Mesenchymal stem cell (in vitro differentiated cells and primary cell): ENCODE measurements at regions not wholly inside any gene's neighbourhood (a gene's known extent, or its start where the extent isn't known, plus 50 kb on each side); places are given as distances from the start of the nearest gene placed in this dataset.

ENCODE experiments used
- DNase-seq: peaks from one replicate; pipeline ENCODE4 v3.0.0-alpha.2; 2013
- H2AFZ ChIP-seq: one replicate; pipeline ENCODE4 v1.6.1; 2013; ENCODE audit warnings: low read depth, mild to moderate bottlenecking, control low read depth, inconsistent platforms, low read length, moderate library complexity
- H2AK5ac ChIP-seq: 2 replicates; pipeline ENCODE4 v1.6.1; 2013; ENCODE audit warnings: low read length, moderate library complexity, mild to moderate bottlenecking, inconsistent platforms; ENCODE audit not compliant: severe bottlenecking
- H2BK120ac ChIP-seq: one replicate; pipeline ENCODE4 v1.6.1; 2013; ENCODE audit warnings: low read depth, mild to moderate bottlenecking, inconsistent platforms, low read length, moderate library complexity
- H2BK12ac ChIP-seq, 2 experiments: one replicate each; pipeline ENCODE4 v1.6.1; 2013; ENCODE audit warnings: inconsistent platforms in 2 of 2, low read length in 2 of 2, mild to moderate bottlenecking in 2 of 2, moderate library complexity in 2 of 2, control low read depth in 1 of 2
- H2BK15ac ChIP-seq: one replicate; pipeline ENCODE4 v1.6.1; 2013; ENCODE audit warnings: mild to moderate bottlenecking, low read depth, inconsistent platforms; ENCODE audit not compliant: poor library complexity, severe bottlenecking
- H2BK5ac ChIP-seq: 2 replicates; pipeline ENCODE4 v1.6.1; 2013; ENCODE audit warnings: low read depth, mild to moderate bottlenecking, low read length, control low read depth, inconsistent platforms; ENCODE audit not compliant: poor library complexity, severe bottlenecking
- H3K14ac ChIP-seq, 2 experiments: one replicate each; pipeline ENCODE4 v1.6.1; 2013; ENCODE audit warnings: inconsistent platforms in 2 of 2, low read length in 2 of 2, control low read depth in 1 of 2, mild to moderate bottlenecking in 1 of 2, moderate library complexity in 1 of 2
- H3K18ac ChIP-seq, 2 experiments: one replicate each; pipeline ENCODE4 v1.6.1; 2013; ENCODE audit warnings: inconsistent platforms in 2 of 2, low read length in 2 of 2, control low read depth in 1 of 2, low read depth in 1 of 2, mild to moderate bottlenecking in 1 of 2
- H3K23ac ChIP-seq, 2 experiments: one replicate each; pipeline ENCODE4 v1.6.1; 2013; ENCODE audit warnings: inconsistent platforms in 2 of 2, low read length in 2 of 2, mild to moderate bottlenecking in 2 of 2, moderate library complexity in 2 of 2, control low read depth in 1 of 2
- H3K27ac ChIP-seq: 2 replicates; pipeline ENCODE4 v1.5.1; 2013; ENCODE audit warnings: mild to moderate bottlenecking, moderate library complexity, low read length, control low read depth, inconsistent platforms; ENCODE audit not compliant: poor library complexity, severe bottlenecking
- H3K27me3 ChIP-seq, 2 experiments: 2 replicates each; pipeline versions ENCODE4 v1.6.1 to v1.7.0; 2013; ENCODE audit warnings: low read length in 2 of 2, mild to moderate bottlenecking in 2 of 2, moderate library complexity in 2 of 2, control low read depth in 1 of 2, inconsistent platforms in 1 of 2; ENCODE audit not compliant: control insufficient read depth in 1 of 2, insufficient read depth in 1 of 2
- H3K36me3 ChIP-seq, 2 experiments: 2 replicates each; pipeline versions ENCODE4 v1.6.1 to v1.7.0; 2013; ENCODE audit warnings: low read length in 2 of 2, control low read depth in 1 of 2, inconsistent platforms in 1 of 2, low read depth in 1 of 2, mild to moderate bottlenecking in 1 of 2; ENCODE audit not compliant: insufficient read depth in 2 of 2, control insufficient read depth in 1 of 2
- H3K4ac ChIP-seq, 2 experiments: one replicate each; pipeline ENCODE4 v1.6.1; 2013; ENCODE audit warnings: inconsistent platforms in 2 of 2, low read length in 2 of 2, mild to moderate bottlenecking in 2 of 2, moderate library complexity in 2 of 2, control low read depth in 1 of 2, low read depth in 1 of 2
- H3K4me1 ChIP-seq: 2 replicates; pipeline ENCODE4 v1.6.1; 2013; ENCODE audit warnings: low read depth, low read length, control low read depth; ENCODE audit not compliant: control insufficient read depth, insufficient read depth
- H3K4me2 ChIP-seq: 2 replicates; pipeline ENCODE4 v1.6.1; 2013; ENCODE audit warnings: low read length, mild to moderate bottlenecking, inconsistent platforms; ENCODE audit not compliant: poor library complexity, severe bottlenecking
- H3K4me3 ChIP-seq, 2 experiments: 2 replicates each; pipeline versions ENCODE4 v1.5.1 to v1.7.0; 2013; ENCODE audit warnings: low read length in 2 of 2, mild to moderate bottlenecking in 2 of 2, control low read depth in 1 of 2, low read depth in 1 of 2; ENCODE audit not compliant: insufficient read depth in 1 of 2
- H3K79me1 ChIP-seq: replicated peaks from 2 replicates; pipeline ENCODE4 v1.6.1; 2013; ENCODE audit warnings: mild to moderate bottlenecking, control low read depth, low read length, inconsistent platforms; ENCODE audit not compliant: poor library complexity, severe bottlenecking
- H3K9ac ChIP-seq: 2 replicates; pipeline ENCODE4 v1.7.0; 2013; ENCODE audit warnings: mild to moderate bottlenecking, low read length, moderate library complexity
- H3K9me3 ChIP-seq: 2 replicates; pipeline ENCODE4 v1.7.0; 2013; ENCODE audit warnings: mild to moderate bottlenecking, low read length; ENCODE audit not compliant: control insufficient read depth
- H4K8ac ChIP-seq: one replicate; pipeline ENCODE4 v1.6.1; 2013; ENCODE audit warnings: inconsistent platforms, mild to moderate bottlenecking, low read length, moderate library complexity
- H4K91ac ChIP-seq: one replicate; pipeline ENCODE4 v1.6.1; 2013; ENCODE audit warnings: mild to moderate bottlenecking, low read length, inconsistent platforms
- WGBS: methylation state at CpG from one replicate; pipeline ENCODE4 v1.1.7; 2013; ENCODE audit warnings: mixed read lengths; 5-methylcytosine and 5-hydroxymethylcytosine counted together

DNA sequence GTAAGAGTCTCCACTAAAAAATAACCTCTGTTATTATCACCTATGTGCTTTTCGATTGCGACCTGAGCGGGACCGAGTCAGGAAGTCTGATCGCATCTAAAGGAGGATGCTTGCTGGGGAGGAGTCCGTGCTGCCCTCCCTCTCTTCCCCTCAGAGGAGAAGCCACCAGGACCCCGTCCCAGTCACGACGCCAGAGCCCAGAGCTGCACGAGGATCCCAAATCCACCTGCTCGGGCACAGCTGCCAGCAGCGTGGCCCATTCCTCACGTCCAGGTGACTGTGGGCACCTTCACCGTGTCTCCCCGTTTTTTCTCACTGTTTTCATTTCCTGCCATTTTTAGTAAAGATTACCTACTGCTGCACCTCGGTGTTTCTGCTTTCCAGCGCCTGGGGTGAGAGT is 390.3 kb downstream of the BRD1 start:
- Histone ChIP-seq H3K23ac (no peak overlapping the region), H3K27me3 (no peaks in the 10 kb centered on the region), H3K18ac (no peak overlapping the region), H2BK5ac (no peak overlapping the region), H4K8ac (no peak overlapping the region), H3K4me1 (no peaks in the 10 kb centered on the region), H2AK5ac (no peak overlapping the region), H3K36me3 (no peaks in the 10 kb centered on the region), H3K4me3 (no peak overlapping the region), H3K79me1 (no peaks in the 10 kb centered on the region), H3K14ac (no peak overlapping the region), H2BK15ac (no peak overlapping the region), H3K9me3 (peaks cover 10% of the 10 kb centered on the region), H3K4me2 (no peak overlapping the region), H2BK12ac (no peak overlapping the region), H2BK120ac (no peak overlapping the region), H3K4ac (no peak overlapping the region), H2AFZ (no peak overlapping the region), H3K9ac (no peak overlapping the region), H4K91ac (no peak overlapping the region), H3K27ac (no peak overlapping the region)
- no peak for DNase-seq
- WGBS: 80% methylated on average over 17 of the region's 17 CpGs

- H3K18ac ChIP-seq: no peak overlapping the region
- no peaks in the 10 kb centered on the region for H3K27me3 ChIP-seq
- no peaks in the 10 kb centered on the region for H3K79me1 ChIP-seq
- no peak overlapping the region for H3K4me3 ChIP-seq
- no peaks in the 10 kb centered on the region for H3K36me3 ChIP-seq
- WGBS: 76% methylated on average over 9 of the region's 11 CpGs
- peaks cover 9% of the 10 kb centered on the region for H3K9me3 ChIP-seq
- H3K4me1 ChIP-seq: no peaks in the 10 kb centered on the region
- H3K14ac ChIP-seq: no peak overlapping the region
- no peak overlapping the region for H2AFZ ChIP-seq
- no peak overlapping the region for H3K4ac ChIP-seq
- H4K8ac ChIP-seq: no peak overlapping the region
- H3K23ac ChIP-seq: no peak overlapping the region
- H2BK15ac ChIP-seq: no peak overlapping the region
- no peak overlapping the region for H3K9ac ChIP-seq
- H3K27ac ChIP-seq: no peak overlapping the region
- no peak overlapping the region for H2BK5ac ChIP-seq
- H3K4me2 ChIP-seq: no peak overlapping the region
- H2BK120ac ChIP-seq: no peak overlapping the region
- no peak overlapping the region for H2BK12ac ChIP-seq
- DNase-seq: no peak
- H4K91ac ChIP-seq: no peak overlapping the region
- H2AK5ac ChIP-seq: no peak overlapping the region
Measured at GRCh38 chr22:49436056-49436455, 391.6 kb downstream of the BRD1 start.

DNA sequence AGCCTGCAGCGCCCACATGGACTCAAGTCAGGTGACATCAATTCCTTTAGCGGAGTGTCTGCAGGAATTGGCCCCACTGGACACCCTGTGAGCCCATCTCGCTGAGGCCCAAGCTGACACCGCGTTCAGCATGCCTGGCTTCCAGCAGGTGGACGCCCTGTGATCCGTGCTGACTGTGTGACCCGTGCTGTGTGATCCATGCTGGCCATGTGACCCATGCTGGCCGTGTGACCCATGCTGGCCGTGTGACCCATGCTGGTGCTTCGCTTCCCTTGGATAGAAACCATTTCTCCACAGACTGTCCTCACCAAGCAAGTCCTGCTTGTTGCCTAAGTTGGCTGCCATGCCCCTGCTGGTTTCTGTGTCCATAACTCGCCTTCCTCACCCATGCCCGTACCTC is 392.1 kb downstream of the BRD1 start:
- Histone ChIP-seq H2BK12ac (no peak overlapping the region), H3K4me2 (no peak overlapping the region), H3K4me1 (no peaks in the 10 kb centered on the region), H3K27ac (no peak overlapping the region), H2AFZ (no peak overlapping the region), H2AK5ac (no peak overlapping the region), H2BK15ac (no peak overlapping the region), H4K8ac (no peak overlapping the region), H3K27me3 (no peaks in the 10 kb centered on the region), H3K4ac (no peak overlapping the region), H3K9me3 (peaks cover 5% of the 10 kb centered on the region), H3K14ac (no peak overlapping the region), H3K4me3 (no peak overlapping the region), H3K36me3 (no peaks in the 10 kb centered on the region), H2BK5ac (no peak overlapping the region), H3K23ac (no peak overlapping the region), H3K18ac (no peak overlapping the region), H3K79me1 (no peaks in the 10 kb centered on the region), H3K9ac (no peak overlapping the region), H4K91ac (no peak overlapping the region), H2BK120ac (no peak overlapping the region)
- 71% methylated on average over 13 of the region's 13 CpGs for WGBS
- DNase-seq: no peak

- Histone ChIP-seq H2BK5ac (no peak overlapping the region), H3K36me3 (no peaks in the 10 kb centered on the region), H3K18ac (no peak overlapping the region), H3K9ac (no peak overlapping the region), H2BK12ac (no peak overlapping the region), H3K27me3 (no peaks in the 10 kb centered on the region), H3K23ac (no peak overlapping the region), H2BK120ac (no peak overlapping the region), H3K4ac (no peak overlapping the region), H3K4me2 (no peak overlapping the region), H3K27ac (no peak overlapping the region), H3K9me3 (peaks cover 5% of the 10 kb centered on the region), H2AK5ac (no peak overlapping the region), H3K4me1 (no peaks in the 10 kb centered on the region), H4K91ac (peak overlapping the region; percentile 39), H3K79me1 (no peaks in the 10 kb centered on the region), H3K4me3 (no peak overlapping the region), H3K14ac (no peak overlapping the region), H4K8ac (no peak overlapping the region), H2BK15ac (no peak overlapping the region), H2AFZ (no peak overlapping the region)
- DNase-seq: no peak
- 83% methylated on average over 37 of the region's 37 CpGs for WGBS
Measured at GRCh38 chr22:49433717-49434611, 393.7 kb downstream of the BRD1 start.
